Breast epithelium (tissue), 3 donors: ENCODE measurements at regions not wholly inside any gene's neighbourhood (a gene's known extent, or its start where the extent isn't known, plus 50 kb on each side); places are given as distances from the start of the nearest gene placed in this dataset.

Experiments used
- POLR2A ChIP-seq: fragments of 450-650 bp; IDR thresholded peaks from one replicate; pipeline ENCODE4 v1.6.1; 2016; ENCODE audit warnings: antibody characterized with exemption, mild to moderate bottlenecking, moderate library complexity
- TF ChIP-seq, protein P1 (sequence below), 3 donors: fragments of 450-650 bp; IDR thresholded peaks; one replicate each; pipeline ENCODE4 v1.5.1; 2016 to 2017; ENCODE audit warnings: antibody characterized with exemption in 3 of 3, mild to moderate bottlenecking in 3 of 3, moderate library complexity in 3 of 3

GRCh38 chr10:28761084-28761846 is 83.9 kb downstream of the BAMBI start:
- no peak for TF ChIP-seq POLR2A
- TF ChIP-seq, protein P1, sequence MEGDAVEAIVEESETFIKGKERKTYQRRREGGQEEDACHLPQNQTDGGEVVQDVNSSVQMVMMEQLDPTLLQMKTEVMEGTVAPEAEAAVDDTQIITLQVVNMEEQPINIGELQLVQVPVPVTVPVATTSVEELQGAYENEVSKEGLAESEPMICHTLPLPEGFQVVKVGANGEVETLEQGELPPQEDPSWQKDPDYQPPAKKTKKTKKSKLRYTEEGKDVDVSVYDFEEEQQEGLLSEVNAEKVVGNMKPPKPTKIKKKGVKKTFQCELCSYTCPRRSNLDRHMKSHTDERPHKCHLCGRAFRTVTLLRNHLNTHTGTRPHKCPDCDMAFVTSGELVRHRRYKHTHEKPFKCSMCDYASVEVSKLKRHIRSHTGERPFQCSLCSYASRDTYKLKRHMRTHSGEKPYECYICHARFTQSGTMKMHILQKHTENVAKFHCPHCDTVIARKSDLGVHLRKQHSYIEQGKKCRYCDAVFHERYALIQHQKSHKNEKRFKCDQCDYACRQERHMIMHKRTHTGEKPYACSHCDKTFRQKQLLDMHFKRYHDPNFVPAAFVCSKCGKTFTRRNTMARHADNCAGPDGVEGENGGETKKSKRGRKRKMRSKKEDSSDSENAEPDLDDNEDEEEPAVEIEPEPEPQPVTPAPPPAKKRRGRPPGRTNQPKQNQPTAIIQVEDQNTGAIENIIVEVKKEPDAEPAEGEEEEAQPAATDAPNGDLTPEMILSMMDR (IDR thresholded peaks at IDR 0.05) = no peak
